PC-3 (cell line): ENCODE measurements at regions not wholly inside any gene's neighbourhood (a gene's known extent, or its start where the extent isn't known, plus 50 kb on each side); places are given as distances from the start of the nearest gene placed in this dataset.

Experiments used
- CTCF ChIP-seq: fragments of 300-600 bp; sonication (generic); conservative IDR thresholded peaks from 2 replicates; pipeline ENCODE4 v1.5.1; 2017; ENCODE audit warnings: antibody characterized with exemption, low read depth, mild to moderate bottlenecking, low read length
- EZH2 ChIP-seq: fragments of 300-600 bp; sonication (generic); IDR thresholded peaks from one replicate; pipeline ENCODE4 v1.6.1; 2017; ENCODE audit warnings: antibody characterized with exemption, mild to moderate bottlenecking, low read length; ENCODE audit not compliant: unreplicated experiment
- EZH2phosphoT487 ChIP-seq: fragments of 300-600 bp; sonication (generic); IDR thresholded peaks from 2 replicates; pipeline ENCODE4 v1.6.1; 2018; ENCODE audit warnings: mild to moderate bottlenecking, antibody characterized with exemption, low read length, borderline replicate concordance

- no peak for TF ChIP-seq CTCF
- no peak for TF ChIP-seq EZH2
- TF ChIP-seq EZH2phosphoT487 = no peak
Measured at GRCh38 chr14:28488684-28489083, 277.9 kb upstream of the FOXG1 start.
